CD4-positive, alpha-beta T cell treated with Interleukin-12 subunit alpha and Interleukin-12 subunit beta, for 1 hour (primary cell): ENCODE measurements at regions not wholly inside any gene's neighbourhood (a gene's known extent, or its start where the extent isn't known, plus 50 kb on each side); places are given as distances from the start of the nearest gene placed in this dataset.

Source experiments
- DNase-seq: peaks from one replicate; pipeline ENCODE4 v3.0.0-alpha.2; 2020

GRCh38 chr15:88378188-88378637 is 89.0 kb downstream of the MRPL46 start:
- no peak for DNase-seq

GRCh38 chr15:88377509-88377908 is 89.7 kb downstream of the MRPL46 start:
- no peak for DNase-seq

- DNase-seq: no peak
Observed at GRCh38 chr15:88376574-88377174, 90.5 kb downstream of the MRPL46 start.

- no peak for DNase-seq
Observed at GRCh38 chr15:88375234-88375927, 91.8 kb downstream of the MRPL46 start.

GRCh38 chr15:88365124-88365523 is 102.1 kb downstream of the MRPL46 start:
- DNase-seq: no peak

GRCh38 chr15:88348579-88349230 is 92.2 kb upstream of the NTRK3 start:
- DNase-seq: no peak

GRCh38 chr15:88345962-88346361 is 89.4 kb upstream of the NTRK3 start:
- DNase-seq: no peak

GRCh38 chr15:88344786-88345185 is 88.2 kb upstream of the NTRK3 start:
- no peak for DNase-seq

GRCh38 chr15:88342666-88343065 is 86.1 kb upstream of the NTRK3 start:
- no peak for DNase-seq

- no peak for DNase-seq
Observed at GRCh38 chr15:88341653-88342052, 85.1 kb upstream of the NTRK3 start.

GRCh38 chr15:88341006-88341405 is 84.5 kb upstream of the NTRK3 start:
- DNase-seq: no peak

GRCh38 chr15:88337993-88338392 is 81.5 kb upstream of the NTRK3 start:
- no peak for DNase-seq

- no peak for DNase-seq
Observed at GRCh38 chr15:88335074-88335473, 78.5 kb upstream of the NTRK3 start.

GRCh38 chr15:88334436-88334835 is 77.9 kb upstream of the NTRK3 start:
- DNase-seq: no peak

GRCh38 chr15:88331291-88331690 is 74.8 kb upstream of the NTRK3 start:
- peak; percentile 5 for DNase-seq

GRCh38 chr15:88326924-88327323 is 70.4 kb upstream of the NTRK3 start:
- DNase-seq: no peak

GRCh38 chr15:88324741-88325065 is 68.2 kb upstream of the NTRK3 start:
- no peak for DNase-seq

GRCh38 chr15:88323976-88324740 is 67.6 kb upstream of the NTRK3 start:
- no peak for DNase-seq

- no peak for DNase-seq
Observed at GRCh38 chr15:88323468-88323867, 66.9 kb upstream of the NTRK3 start.

- no peak for DNase-seq
Observed at GRCh38 chr15:88322461-88322860, 65.9 kb upstream of the NTRK3 start.

- DNase-seq: no peak
Observed at GRCh38 chr15:88321271-88321670, 64.7 kb upstream of the NTRK3 start.

- DNase-seq: no peak
Observed at GRCh38 chr15:88316586-88316985, 60.0 kb upstream of the NTRK3 start.

GRCh38 chr15:88315221-88315878 is 58.8 kb upstream of the NTRK3 start:
- no peak for DNase-seq
